ENCODE measurements at regions not wholly inside any gene's neighbourhood (a gene's known extent, or its start where the extent isn't known, plus 50 kb on each side); places are given as distances from the start of the nearest gene placed in this dataset.
"Not testable (repeated sequence)": the region's sequence is repeated elsewhere in the genome, so short reads cannot be mapped to it uniquely, and the experiment has no call there.

DNA sequence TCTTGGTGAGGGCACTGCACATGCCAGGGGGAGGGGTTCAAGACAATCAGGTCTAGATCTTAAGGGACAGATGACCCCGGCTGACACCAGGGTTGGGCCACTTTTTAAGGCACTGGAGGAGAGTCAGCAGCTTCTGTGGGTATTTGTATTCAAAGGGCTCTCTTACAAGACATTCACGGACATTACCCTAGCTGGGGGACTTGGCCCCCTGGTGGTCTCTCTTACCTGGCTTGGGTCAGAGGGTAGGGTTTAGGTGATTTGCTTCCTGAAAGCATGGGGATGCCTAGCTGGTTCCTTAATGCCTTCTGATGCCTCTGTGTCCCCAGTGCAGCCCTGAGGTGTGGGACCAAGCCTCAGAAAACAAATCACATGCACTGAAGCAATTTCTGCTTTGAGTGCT is 354.7 kb downstream of the CDC5L start:
- no peak for DNase-seq (ENCODE audit: low spot score)

DNA sequence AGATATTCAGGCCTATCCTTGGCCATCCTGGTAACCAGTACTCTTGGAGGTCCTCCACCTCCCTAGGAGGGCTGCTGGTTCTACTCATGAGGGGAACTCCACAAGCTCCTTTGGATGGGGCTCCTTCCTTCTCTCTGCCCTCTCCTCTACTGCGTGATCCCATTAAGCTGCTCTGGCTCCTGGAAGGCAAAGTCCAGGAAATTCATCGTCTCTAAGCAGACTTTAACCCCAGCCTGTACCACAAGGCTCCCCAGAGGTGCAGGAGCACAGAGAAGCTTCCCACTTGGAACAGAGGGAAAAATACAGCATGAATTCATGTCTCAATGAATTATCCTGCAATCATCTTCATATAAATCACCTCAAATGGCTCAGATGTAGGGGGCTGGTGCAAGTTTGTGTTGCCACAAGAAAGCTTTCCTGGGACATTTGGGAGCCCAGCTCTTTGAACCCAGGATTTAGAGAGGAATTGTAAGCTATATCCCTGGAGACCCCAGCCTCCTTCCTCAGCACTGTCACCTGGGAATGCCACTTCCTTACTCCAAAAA is 355.4 kb downstream of the CDC5L start:
- DNase-seq (ENCODE audit: low spot score), result no peak

DNA sequence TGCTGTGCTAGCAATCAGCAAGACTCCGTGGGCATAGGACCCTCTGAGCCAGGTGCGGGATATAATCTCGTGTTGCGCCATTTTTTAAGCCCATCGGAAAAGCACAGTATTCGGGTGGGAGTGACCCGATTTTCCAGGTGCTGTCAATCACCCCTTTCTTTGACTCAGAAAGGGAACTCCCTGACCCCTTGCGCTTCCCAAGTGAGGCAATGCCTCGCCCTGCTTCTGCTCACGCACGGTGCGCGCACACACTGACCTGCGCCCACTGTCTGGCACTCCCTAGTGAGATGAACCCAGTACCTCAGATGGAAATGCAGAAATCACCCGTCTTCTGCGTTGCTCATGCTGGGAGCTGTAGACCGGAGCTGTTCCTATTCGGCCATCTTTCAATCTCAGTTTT is 372.6 kb downstream of the CDC5L start:
- DNase-seq (ENCODE audit: low spot score), result not testable (repeated sequence)

DNA sequence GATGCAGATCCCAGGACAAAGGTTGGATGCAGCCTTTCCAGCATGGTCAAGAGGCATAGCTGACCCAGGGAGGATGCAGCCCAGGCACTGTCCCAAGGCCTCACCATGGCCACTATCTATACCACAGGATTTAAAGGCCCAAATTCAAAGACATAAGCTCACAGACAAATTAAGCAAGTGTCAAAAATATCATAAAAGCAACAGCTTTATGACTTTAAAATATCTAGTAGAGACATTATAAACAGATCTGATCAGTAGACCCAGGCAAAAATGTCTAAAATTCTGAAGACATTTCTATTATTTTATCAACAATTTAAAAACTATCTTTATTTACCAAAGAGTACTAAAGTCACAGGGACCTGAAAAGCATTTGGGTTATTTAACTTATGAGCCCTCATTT is 373.5 kb downstream of the CDC5L start:
- no peak for DNase-seq (ENCODE audit: low spot score)

DNA sequence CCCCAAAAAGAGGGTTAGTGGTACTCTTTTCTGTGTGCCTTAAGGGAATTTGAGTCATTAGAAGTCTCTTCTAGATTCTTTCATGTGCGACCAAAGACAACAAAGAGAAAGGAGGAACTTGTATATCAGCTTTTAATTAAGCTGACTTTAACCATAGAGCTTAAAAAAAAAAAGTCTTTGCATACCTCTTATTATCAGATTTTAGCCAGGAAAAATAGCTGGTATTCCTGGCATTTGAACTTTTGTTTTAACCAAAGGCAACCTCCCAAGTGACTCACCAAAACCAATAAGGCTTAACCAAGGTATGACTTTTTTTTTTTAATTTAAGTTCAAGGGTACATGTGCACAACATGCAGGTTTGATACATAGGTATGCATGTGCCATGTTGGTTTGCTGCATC is 375.0 kb downstream of the CDC5L start:
- no peak for DNase-seq (ENCODE audit: low spot score)

DNA sequence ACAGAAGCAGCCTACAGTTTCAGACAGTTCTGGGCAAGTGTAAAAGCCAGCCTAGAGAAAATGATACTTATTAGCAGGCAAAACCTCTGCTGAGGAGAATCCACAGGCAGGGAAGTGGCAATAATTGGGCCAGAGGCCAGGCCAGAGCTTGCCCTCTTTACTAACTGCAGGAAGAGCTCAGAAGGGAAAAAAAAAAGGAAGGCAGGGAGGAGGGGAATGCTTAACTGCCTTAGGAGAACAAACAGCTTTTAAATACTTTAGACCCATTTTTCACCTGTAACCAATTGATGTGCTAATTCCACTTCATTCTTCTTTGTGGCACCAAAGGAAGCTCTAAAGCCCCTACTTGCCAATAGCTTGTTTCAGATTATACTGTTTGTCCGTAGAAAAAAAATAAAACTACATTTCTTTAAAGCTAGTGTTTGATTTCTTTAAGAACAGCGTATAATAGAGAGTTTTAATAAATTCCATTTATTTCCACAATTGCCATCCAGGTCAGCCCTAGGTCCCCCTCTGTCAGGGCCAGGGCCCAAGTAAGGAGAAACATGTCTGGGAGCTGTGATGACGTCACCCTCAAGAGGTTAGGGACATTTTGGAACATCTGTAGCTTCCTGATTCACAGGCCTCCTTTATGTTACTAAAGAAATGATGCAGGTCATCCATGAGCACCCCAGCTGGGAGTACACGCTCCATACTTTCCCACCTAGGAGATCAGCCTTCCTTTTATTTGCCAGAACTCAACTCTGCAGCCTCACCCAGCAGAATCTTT is 384.3 kb downstream of the CDC5L start:
- DNase-seq (ENCODE audit: low spot score), result peak; percentile 32

DNA sequence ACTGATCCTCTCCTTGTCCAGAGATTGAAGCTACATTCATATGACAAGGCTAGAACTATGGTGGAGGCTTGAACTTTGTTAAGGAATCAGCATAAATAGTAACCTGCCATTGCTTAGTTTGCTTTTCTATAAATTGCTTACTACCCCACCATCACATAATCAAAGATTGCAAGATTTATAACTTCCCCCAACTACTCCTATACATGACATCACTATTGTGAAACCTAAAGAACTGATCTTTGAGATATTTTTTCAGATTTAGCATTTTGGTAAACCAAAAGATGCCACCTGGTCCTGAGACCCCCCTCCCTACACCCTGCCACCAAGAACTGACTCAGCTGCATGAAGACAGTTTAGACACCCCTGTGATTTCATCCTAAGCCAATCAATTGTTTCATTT is 385.3 kb downstream of the CDC5L start:
- DNase-seq (ENCODE audit: low spot score), result no peak

DNA sequence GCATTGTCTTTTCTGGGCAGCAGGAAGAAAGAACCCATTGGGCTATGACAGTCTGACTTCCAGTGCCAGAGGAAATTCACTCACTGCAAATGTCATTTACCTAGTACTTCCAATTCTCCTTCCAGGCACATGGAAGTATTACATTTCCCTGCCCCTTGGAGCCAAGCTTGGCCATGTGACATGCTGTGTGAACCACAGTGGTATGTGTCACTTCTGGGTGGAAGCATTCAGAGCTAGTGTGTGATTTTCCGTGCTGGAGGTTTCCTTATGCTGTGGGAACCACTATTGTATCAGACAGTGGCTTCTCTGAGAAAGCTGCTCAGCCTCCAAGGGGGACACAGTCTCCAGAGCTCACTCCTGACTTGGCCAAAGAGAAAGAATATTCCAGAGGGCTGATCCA is 387.6 kb downstream of the CDC5L start:
- DNase-seq (ENCODE audit: low spot score), result no peak

DNA sequence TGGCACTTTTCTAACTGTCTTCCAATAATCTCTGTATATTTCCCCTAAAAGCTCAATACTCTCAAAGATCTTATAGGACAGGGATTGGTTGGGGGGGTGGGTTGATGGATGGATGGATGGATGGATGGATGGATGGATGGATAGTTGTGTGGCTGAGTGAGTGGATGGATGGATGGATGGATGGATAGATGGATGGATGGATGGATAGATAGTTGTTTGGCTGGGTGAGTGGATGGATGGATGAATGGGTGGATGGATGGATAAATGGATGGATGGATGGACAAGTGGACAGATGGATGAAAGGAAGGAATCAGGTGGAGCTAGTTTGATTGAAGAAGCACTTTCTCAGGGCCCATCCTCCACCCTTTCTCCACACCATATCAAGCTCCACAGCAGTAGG is 388.8 kb downstream of the CDC5L start:
- no peak for DNase-seq (ENCODE audit: low spot score)

DNA sequence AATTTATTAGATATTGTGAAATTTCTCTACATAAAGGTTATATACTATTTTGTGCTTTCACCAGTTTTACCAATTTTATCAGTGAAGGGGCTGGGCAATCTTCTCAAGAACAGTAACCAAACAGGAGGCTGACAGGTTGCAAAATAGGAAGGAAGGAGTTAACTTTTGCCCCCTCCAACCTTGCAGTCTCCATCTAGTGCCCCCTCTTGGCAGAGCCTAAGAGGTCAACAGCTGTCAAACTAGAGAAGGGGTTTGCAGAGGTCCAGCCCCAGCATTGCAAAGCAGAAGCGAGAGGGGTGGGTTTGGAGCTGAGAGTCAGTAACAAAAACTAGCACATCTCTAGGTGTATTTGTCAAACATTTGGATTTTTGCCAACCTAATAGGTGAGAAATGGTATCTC is 391.0 kb downstream of the CDC5L start:
- no peak for DNase-seq (ENCODE audit: low spot score)

All from Ammon's horn (tissue), 1 donor.